SK-N-SH (cell line): ENCODE measurements at regions not wholly inside any gene's neighbourhood (a gene's known extent, or its start where the extent isn't known, plus 50 kb on each side); places are given as distances from the start of the nearest gene placed in this dataset.
"Not testable (repeated sequence)": the region's sequence is repeated elsewhere in the genome, so short reads cannot be mapped to it uniquely, and the experiment has no call there.

ENCODE experiments used
- CTCF ChIA-PET: fragments of 300-600, 350-600 bp; formaldehyde crosslinking; extraction: SDS; loops from one replicate; lab custom pipeline; 2021; lab: Yijun Ruan, JAX
- POLR2A ChIA-PET: fragments of 350-600 bp; sonication (Branson Sonifier 250); formaldehyde crosslinking; extraction: SDS; loops from one replicate; lab custom pipeline; 2020; ENCODE audit warnings: antibody characterized with exemption, inconsistent platforms; lab: Yijun Ruan, JAX
- DNase-seq: peaks from one replicate; pipeline ENCODE4 v3.0.0; 2012
- H2AFZ ChIP-seq: fragments of 200-600 bp; sonication (generic); 2 replicates; pipeline ENCODE4 v1.8.1; 2016; ENCODE audit warnings: antibody characterized with exemption, mild to moderate bottlenecking, low read depth
- H3F3A ChIP-seq: fragments of 200-600 bp; sonication (generic); replicated peaks from 2 replicates; pipeline ENCODE3; 2016; ENCODE audit warnings: antibody characterized with exemption, mild to moderate bottlenecking; ENCODE audit not compliant: insufficient read depth
- H3K27ac ChIP-seq, 2 experiments: fragments of 200-500 bp in 1 of 2; fragments of 200-600 bp in 1 of 2; sonication (Bioruptor generic) in 1 of 2; sonication (generic), shearing (Covaris generic) in 1 of 2; 2 replicates each; pipeline versions ENCODE4 v1.5.1 to v1.6.1; 2014 to 2016; ENCODE audit warnings: low read depth in 2 of 2, inconsistent platforms in 1 of 2, low read length in 1 of 2, mild to moderate bottlenecking in 1 of 2, mixed read lengths in 1 of 2
- H3K27me3 ChIP-seq: fragments of 200-600 bp; sonication (generic), shearing (Covaris generic); 2 replicates; pipeline ENCODE4 v1.6.1; 2016; ENCODE audit warnings: mixed run types; ENCODE audit not compliant: insufficient read depth
- H3K36me3 ChIP-seq, 2 experiments: fragments of 200-500 bp in 1 of 2; fragments of 200-600 bp in 1 of 2; sonication (Bioruptor generic) in 1 of 2; sonication (generic) in 1 of 2; replicated peaks in 1 of 2; 2 replicates each; pipeline versions ENCODE3 to v1.5.1; 2014 to 2016; ENCODE audit warnings: low read length in 1 of 2, mild to moderate bottlenecking in 1 of 2; ENCODE audit not compliant: insufficient read depth in 2 of 2, control insufficient read depth in 1 of 2
- H3K4me1 ChIP-seq, 2 experiments: fragments of 200-500 bp in 1 of 2; fragments of 200-600 bp in 1 of 2; sonication (Bioruptor generic) in 1 of 2; sonication (generic), shearing (Covaris generic) in 1 of 2; 2 replicates each; pipeline versions ENCODE4 v1.5.1 to v1.6.1; 2014 to 2016; ENCODE audit warnings: low read depth in 1 of 2, low read length in 1 of 2, mixed run types in 1 of 2; ENCODE audit not compliant: insufficient read depth in 2 of 2, control insufficient read depth in 1 of 2
- H3K4me2 ChIP-seq: fragments of 200-600 bp; sonication (generic), shearing (Covaris generic); 2 replicates; pipeline ENCODE4 v1.6.1; 2017; ENCODE audit warnings: mixed run types
- H3K4me3 ChIP-seq, 2 experiments: fragments of 200-500 bp in 1 of 2; fragments of 200-600 bp in 1 of 2; sonication (Bioruptor generic) in 1 of 2; sonication (generic), shearing (Covaris generic) in 1 of 2; 2 replicates each; pipeline versions ENCODE4 v1.5.1 to v1.8.1; 2014 to 2016; ENCODE audit warnings: low read depth in 2 of 2, inconsistent platforms in 1 of 2, low read length in 1 of 2, mild to moderate bottlenecking in 1 of 2, mixed read lengths in 1 of 2, moderate library complexity in 1 of 2
- H3K79me2 ChIP-seq: fragments of 200-600 bp; sonication (generic); 2 replicates; pipeline ENCODE4 v1.8.1; 2017; ENCODE audit warnings: mild to moderate bottlenecking; ENCODE audit not compliant: insufficient read depth
- H3K9ac ChIP-seq: fragments of 200-600 bp; sonication (generic); 2 replicates; pipeline ENCODE4 v1.6.1; 2017; ENCODE audit warnings: mixed run types
- H3K9me2 ChIP-seq: fragments of 200-600 bp; sonication (generic); 2 replicates; pipeline ENCODE4 v1.6.1; 2017; ENCODE audit warnings: mixed run types
- H3K9me3 ChIP-seq: fragments of 200-600 bp; sonication (generic); 2 replicates; pipeline ENCODE4 v1.6.1; 2017; ENCODE audit warnings: mixed run types, mild to moderate bottlenecking, moderate library complexity
- H4K20me1 ChIP-seq: fragments of 200-600 bp; sonication (generic); 2 replicates; pipeline ENCODE4 v1.6.1; 2017; ENCODE audit warnings: mild to moderate bottlenecking, mixed run types; ENCODE audit not compliant: insufficient read depth
- ELF1 ChIP-seq: IDR thresholded peaks from 2 replicates; pipeline ENCODE4 v1.4.0; 2012
- GABPA ChIP-seq: IDR thresholded peaks from 2 replicates; pipeline ENCODE4 v1.4.0; 2012; ENCODE audit warnings: low read depth, mild to moderate bottlenecking
- IRF3 ChIP-seq: fragments of 150-350 bp; IDR thresholded peaks from 2 replicates; pipeline ENCODE4 v1.6.1; 2016; ENCODE audit warnings: mild to moderate bottlenecking, low read depth, low read length
- MEF2A ChIP-seq: IDR thresholded peaks from 2 replicates; pipeline ENCODE4 v1.4.0; 2012; ENCODE audit warnings: low read depth, borderline replicate concordance
- NFIC ChIP-seq: IDR thresholded peaks from 2 replicates; pipeline ENCODE4 v1.4.0; 2012; ENCODE audit warnings: borderline replicate concordance
- POLR2AphosphoS5 ChIP-seq: IDR thresholded peaks from 2 replicates; pipeline ENCODE4 v1.6.1; 2012; ENCODE audit warnings: low read depth, low read length
- RFX5 ChIP-seq: IDR thresholded peaks from 2 replicates; pipeline ENCODE4 v1.6.1; 2012; ENCODE audit warnings: mild to moderate bottlenecking, improper control_type of control experiment, low read length
- RXRA ChIP-seq: IDR thresholded peaks from 2 replicates; pipeline ENCODE4 v1.4.0; 2012; ENCODE audit warnings: low read depth, mild to moderate bottlenecking, borderline replicate concordance
- SIN3A ChIP-seq: IDR thresholded peaks from 2 replicates; pipeline ENCODE4 v1.6.1; 2012; ENCODE audit warnings: low read depth, mild to moderate bottlenecking, low read length, moderate library complexity, borderline replicate concordance
- TAF1 ChIP-seq: IDR thresholded peaks from 2 replicates; pipeline ENCODE4 v1.6.1; 2012; ENCODE audit warnings: low read depth, mild to moderate bottlenecking, low read length, moderate library complexity, borderline replicate concordance
- TCF12 ChIP-seq: IDR thresholded peaks from 2 replicates; pipeline ENCODE4 v1.4.0; 2012
- USF1 ChIP-seq: IDR thresholded peaks from 2 replicates; pipeline ENCODE4 v1.4.0; 2012; ENCODE audit warnings: low read depth, borderline replicate concordance
- ZBTB33 ChIP-seq: IDR thresholded peaks from 2 replicates; pipeline ENCODE4 v1.4.0; 2012; ENCODE audit warnings: low read depth, borderline replicate concordance
- WGBS: methylation state at CpG from one replicate; pipeline ENCODE4 v1.1.6; 2017; ENCODE audit warnings: low lambda C conversion rate; 5-methylcytosine and 5-hydroxymethylcytosine counted together

- TF ChIP-seq GABPA (no peak), USF1 (no peak), POLR2AphosphoS5 (no peak), TCF12 (no peak), SIN3A (no peak)
- Histone ChIP-seq H3F3A (no peaks in the 10 kb centered on the region), H3K4me3 (no peak overlapping the region), H2AFZ (no peak overlapping the region), H3K27ac (no peak overlapping the region), H3K9ac (no peak overlapping the region), H3K4me1 (no peaks in the 10 kb centered on the region), H3K4me2 (no peak overlapping the region), H4K20me1 (no peaks in the 10 kb centered on the region), H3K27me3 (no peaks in the 10 kb centered on the region), H3K9me3 (no peaks in the 10 kb centered on the region), H3K79me2 (no peaks in the 10 kb centered on the region), H3K9me2 (no peaks in the 10 kb centered on the region), H3K36me3 (no peaks in the 10 kb centered on the region)
- WGBS = 62% methylated on average over 5 of the region's 5 CpGs
- DNase-seq = no peak
- ChIA-PET CTCF (interaction anchor here (0.6 kb wide), 1 partner anchor 69 kb away, joined by 3 read pairs; no protein-coding TSS in a partner anchor), POLR2A (no interaction called here)
Observed at GRCh38 chr21:16457498-16457897, 727.7 kb downstream of the USP25 start.

- no peaks in the 10 kb centered on the region for H3K9me2 ChIP-seq
- WGBS = 56% methylated on average over 2 of the region's 2 CpGs
- ChIA-PET POLR2A (no interaction called here), CTCF (no interaction called here)
- H2AFZ ChIP-seq = no peak overlapping the region
- DNase-seq = no peak
- no peaks in the 10 kb centered on the region for H4K20me1 ChIP-seq
- H3K9ac ChIP-seq = no peak overlapping the region
- no peaks in the 10 kb centered on the region for H3K79me2 ChIP-seq
- no peak overlapping the region for H3K27ac ChIP-seq
- H3K4me3 ChIP-seq = no peak overlapping the region
- H3K4me1 ChIP-seq = no peaks in the 10 kb centered on the region
- TF ChIP-seq TCF12 (no peak), NFIC (no peak), ELF1 (no peak), MEF2A (no peak), POLR2AphosphoS5 (no peak), RXRA (no peak), USF1 (no peak), TAF1 (no peak), RFX5 (no peak), ZBTB33 (no peak), IRF3 (no peak)
- H3K4me2 ChIP-seq = no peak overlapping the region
- no peaks in the 10 kb centered on the region for H3K36me3 ChIP-seq
- no peaks in the 10 kb centered on the region for H3K9me3 ChIP-seq
- no peaks in the 10 kb centered on the region for H3F3A ChIP-seq
- no peaks in the 10 kb centered on the region for H3K27me3 ChIP-seq
Observed at GRCh38 chr21:16460936-16461335, 731.2 kb downstream of the USP25 start.

GRCh38 chr21:16464211-16464889 is 734.6 kb downstream of the USP25 start:
- H3K4me3 ChIP-seq, CTCF ChIA-PET, H4K20me1 ChIP-seq, H3K9ac ChIP-seq, H3F3A ChIP-seq, H3K4me1 ChIP-seq, H3K27ac ChIP-seq, H3K36me3 ChIP-seq, H3K79me2 ChIP-seq, H3K9me3 ChIP-seq, H3K9me2 ChIP-seq, POLR2A ChIA-PET, H3K4me2 ChIP-seq, H3K27me3 ChIP-seq, H2AFZ ChIP-seq, DNase-seq: not testable (repeated sequence)
- 18% methylated on average over 3 of the region's 3 CpGs for WGBS
